HepG2 (cell line): ENCODE measurements at regions not wholly inside any gene's neighbourhood (a gene's known extent, or its start where the extent isn't known, plus 50 kb on each side); places are given as distances from the start of the nearest gene placed in this dataset.

Source experiments
- ATAC-seq: fragments of 200-7000 bp; cut with Tn5 transposase; 3 replicates; pipeline ENCODE4 v1.9.1; 2020; ENCODE audit warnings: mild to moderate bottlenecking, moderate library complexity
- BruUV-seq: library from RNA; stranded (reverse); fragments of 400-500 nt; replicated peaks from 2 replicates; lab custom pipeline; 2021; lab: Mats Ljungman, UMichigan
- CTCF ChIA-PET: fragments of 300-600 bp; formaldehyde crosslinking; extraction: SDS; loops from one replicate; lab custom pipeline; 2021; ENCODE audit warnings: low total read pairs, inconsistent platforms, low intra/inter-chr PET ratio; lab: Yijun Ruan, JAX
- POLR2A ChIA-PET: fragments of 350-600 bp; sonication (Branson Sonifier 250); formaldehyde crosslinking; loops from one replicate; lab custom pipeline; 2020; ENCODE audit warnings: antibody characterized with exemption, inconsistent platforms; lab: Yijun Ruan, JAX
- DNase-seq: peaks from one replicate; pipeline ENCODE4 v3.0.0-alpha.2; 2015; ENCODE audit warnings: low spot score
- FAIRE-seq: peaks from 3 replicates; lab custom pipeline; 2011; peaks lifted over from hg19 to GRCh38; lab: Jason Lieb, UNC
- H2AFZ ChIP-seq: one replicate; pipeline ENCODE4 v1.6.1; 2011; ENCODE audit warnings: low read length, inconsistent platforms
- H3K27ac ChIP-seq: fragments of 300-600 bp; 3 replicates; pipeline ENCODE4 v1.8.0; 2011; ENCODE audit warnings: mixed run types, mild to moderate bottlenecking, mixed read lengths, low read length, inconsistent platforms; ENCODE audit not compliant: insufficient read depth; ENCODE audit errors: extremely low read length
- H3K27me3 ChIP-seq, 2 experiments: fragments of 200-600 bp in 1 of 2; 2 replicates in 1 of 2; 3 replicates in 1 of 2; pipeline versions ENCODE4 v1.6.0 to v1.8.0; 2011; ENCODE audit warnings: low read length in 2 of 2, mild to moderate bottlenecking in 2 of 2, moderate library complexity in 2 of 2, inconsistent platforms in 1 of 2; ENCODE audit not compliant: insufficient read depth in 2 of 2, control insufficient read depth in 1 of 2
- H3K36me3 ChIP-seq, 2 experiments: fragments of 200-600 bp in 1 of 2; replicated peaks in 1 of 2; 2 replicates in 1 of 2; 3 replicates in 1 of 2; pipeline versions ENCODE4 v1.5.1 to v1.8.0; 2011; ENCODE audit warnings: low read length in 2 of 2, inconsistent platforms in 1 of 2; ENCODE audit not compliant: insufficient read depth in 2 of 2, control insufficient read depth in 1 of 2
- H3K4me1 ChIP-seq: 2 replicates; pipeline ENCODE4 v1.5.1; 2012; ENCODE audit warnings: low read length, inconsistent platforms; ENCODE audit not compliant: insufficient read depth
- H3K4me2 ChIP-seq: 2 replicates; pipeline ENCODE4 v1.6.0; 2011; ENCODE audit warnings: low read depth, low read length, inconsistent platforms
- H3K4me3 ChIP-seq, 3 experiments: fragments of 200-600 bp in 1 of 3; sonication (generic), shearing (Covaris generic) in 1 of 3; replicated peaks in 1 of 3; 2 replicates each; pipeline ENCODE4 v1.5.1; 2011 to 2016; ENCODE audit warnings: low read length in 3 of 3, inconsistent platforms in 2 of 3, low read depth in 2 of 3, mild to moderate bottlenecking in 2 of 3, control low read depth in 1 of 3, mixed read lengths in 1 of 3; ENCODE audit not compliant: insufficient read depth in 1 of 3
- H3K79me2 ChIP-seq: one replicate; pipeline ENCODE4 v1.6.1; 2011; ENCODE audit warnings: low read length, inconsistent platforms; ENCODE audit not compliant: insufficient read depth
- H3K9ac ChIP-seq: 2 replicates; pipeline ENCODE4 v1.6.0; 2011; ENCODE audit warnings: mild to moderate bottlenecking, low read depth, low read length, inconsistent platforms; ENCODE audit not compliant: insufficient read depth
- H3K9me3 ChIP-seq: 2 replicates; pipeline ENCODE4 v1.5.1; 2012; ENCODE audit warnings: mild to moderate bottlenecking, low read length
- H4K20me1 ChIP-seq: 2 replicates; pipeline ENCODE4 v1.6.0; 2011; ENCODE audit warnings: inconsistent platforms, mild to moderate bottlenecking, low read length, moderate library complexity; ENCODE audit not compliant: insufficient read depth
- ARID3A ChIP-seq: IDR thresholded peaks from 2 replicates; pipeline ENCODE4 v1.6.1; 2012; ENCODE audit warnings: low read depth, low read length, improper control_type of control experiment
- ATF4 ChIP-seq, 2 experiments: fragments of 450-650 bp in 1 of 2; sonication (generic) in 1 of 2; formaldehyde crosslinking; IDR thresholded peaks; 2 replicates each; pipeline versions ENCODE4 v1.5.0 to v1.8.0; 2020 to 2022; ENCODE audit warnings: mild to moderate bottlenecking in 1 of 2, missing genetic modification reagents in 1 of 2
- CCAR2 ChIP-seq: fragments of 200-400 bp; formaldehyde crosslinking; optimal IDR thresholded peaks from 2 replicates; pipeline ENCODE3; 2018; ENCODE audit warnings: low read depth, mild to moderate bottlenecking, low read length, moderate library complexity
- EED ChIP-seq: sonication (generic); formaldehyde crosslinking; IDR thresholded peaks from 2 replicates; pipeline ENCODE4 v1.5.0; 2020; ENCODE audit warnings: mild to moderate bottlenecking, missing genetic modification reagents
- HNRNPL ChIP-seq: fragments of 200-400 bp; formaldehyde crosslinking; IDR thresholded peaks from 2 replicates; pipeline ENCODE4 v1.6.1; 2017; ENCODE audit warnings: mild to moderate bottlenecking, low read depth, low read length
- HNRNPUL1 ChIP-seq: fragments of 200-400 bp; formaldehyde crosslinking; IDR thresholded peaks from 2 replicates; pipeline ENCODE4 v1.6.1; 2017; ENCODE audit warnings: low read depth, mild to moderate bottlenecking, low read length, moderate library complexity
- MEIS2 ChIP-seq: sonication (generic); formaldehyde crosslinking; IDR thresholded peaks from 2 replicates; pipeline ENCODE4 v1.9.0; 2021; ENCODE audit warnings: mild to moderate bottlenecking, missing genetic modification reagents
- REXO4 ChIP-seq: sonication (generic); formaldehyde crosslinking; IDR thresholded peaks from 2 replicates; pipeline ENCODE4 v1.8.0; 2022; ENCODE audit warnings: missing genetic modification reagents, mild to moderate bottlenecking, borderline replicate concordance
- SCMH1 ChIP-seq: sonication (generic); formaldehyde crosslinking; IDR thresholded peaks from 2 replicates; pipeline ENCODE4 v1.9.0; 2021; ENCODE audit warnings: missing genetic modification reagents, mild to moderate bottlenecking, borderline replicate concordance
- SIN3B ChIP-seq: fragments of 150-350 bp; IDR thresholded peaks from 2 replicates; pipeline ENCODE4 v1.6.1; 2014; ENCODE audit warnings: low read length
- ZBTB34 ChIP-seq: sonication (generic); formaldehyde crosslinking; IDR thresholded peaks from 2 replicates; pipeline ENCODE4 v1.8.0; 2022; ENCODE audit warnings: mild to moderate bottlenecking, missing genetic modification reagents
- ZBTB44 ChIP-seq: sonication (generic); formaldehyde crosslinking; IDR thresholded peaks from 2 replicates; pipeline ENCODE4 v1.4.0; 2020; ENCODE audit warnings: missing genetic modification reagents
- ZC3H13 ChIP-seq: sonication (generic); formaldehyde crosslinking; IDR thresholded peaks from 2 replicates; pipeline ENCODE4 v1.8.1; 2023; ENCODE audit warnings: mild to moderate bottlenecking, missing genetic modification reagents, moderate library complexity
- ZFP37 ChIP-seq: sonication (generic); formaldehyde crosslinking; IDR thresholded peaks from 2 replicates; pipeline ENCODE4 v1.4.0; 2020; ENCODE audit warnings: missing genetic modification reagents, borderline replicate concordance
- ZNF232 ChIP-seq: sonication (generic); formaldehyde crosslinking; IDR thresholded peaks from 2 replicates; pipeline ENCODE4 v1.4.0; 2020; ENCODE audit warnings: missing genetic modification reagents, borderline replicate concordance
- ZNF7 ChIP-seq: IDR thresholded peaks from 2 replicates; pipeline ENCODE4 v1.6.1; 2016; ENCODE audit warnings: missing biosample characterization, missing genetic modification reagents
- ZSCAN12 ChIP-seq: sonication (generic); formaldehyde crosslinking; IDR thresholded peaks from 2 replicates; pipeline ENCODE4 v1.9.0; 2021; ENCODE audit warnings: mild to moderate bottlenecking, missing genetic modification reagents
- in situ Hi-C: cut with HindIII; loops from 2 replicates; pipeline ENCODE4 v1.10.0; 2017; ENCODE audit warnings: low pct_unique_long_range_greater_than_20kb; ENCODE audit not compliant: extremely low pct_ligation_motif_present
- intact Hi-C: fragments of 100-400 bp; cut with micrococcal nuclease; formaldehyde crosslinking; loops from one replicate; pipeline ENCODE4 v1.10.0; 2022; ENCODE audit not compliant: unreplicated experiment

GRCh38 chr2:17422061-17422460 is 96.2 kb downstream of the RAD51AP2 start:
- H3K4me2 ChIP-seq: no peak overlapping the region
- intact Hi-C loops (no loop called here), in situ Hi-C loops (no loop called here)
- H4K20me1 ChIP-seq: no peaks in the 10 kb centered on the region
- TF ChIP-seq HNRNPUL1 (no peak), ZFP37 (CRISPR knock-in tag) (no peak), SCMH1 (CRISPR knock-in tag) (no peak), HNRNPL (no peak), MEIS2 (CRISPR knock-in tag) (no peak), ZSCAN12 (no peak), EED (CRISPR knock-in tag) (no peak), CCAR2 (no peak), ZNF232 (CRISPR knock-in tag) (no peak), REXO4 (no peak), ZNF7 (CRISPR knock-in tag) (no peak), ZBTB44 (CRISPR knock-in tag) (no peak), ATF4 (CRISPR knock-in tag; IDR thresholded peaks at IDR 0.05) (no peak), ARID3A (no peak), ZBTB34 (CRISPR knock-in tag) (no peak), ZC3H13 (CRISPR knock-in tag) (no peak), SIN3B (no peak)
- ChIA-PET POLR2A (no interaction called here), CTCF (no interaction called here)
- BruUV-seq: no TSS peak
- no peak for DNase-seq
- H3K36me3 ChIP-seq: no peaks in the 10 kb centered on the region
- H2AFZ ChIP-seq: no peak overlapping the region
- H3K27ac ChIP-seq: no peak overlapping the region
- no peak overlapping the region for H3K9ac ChIP-seq
- no peak overlapping the region for H3K4me3 ChIP-seq
- no peaks in the 10 kb centered on the region for H3K79me2 ChIP-seq
- no peaks in the 10 kb centered on the region for H3K27me3 ChIP-seq
- peaks cover 10% of the 10 kb centered on the region; the same call in 1 of the 2 replicates for H3K4me1 ChIP-seq
- no peak for FAIRE-seq
- no peak for ATAC-seq
- H3K9me3 ChIP-seq: no peaks in the 10 kb centered on the region
